HAP-1 (cell line): ENCODE measurements at regions not wholly inside any gene's neighbourhood (a gene's known extent, or its start where the extent isn't known, plus 50 kb on each side); places are given as distances from the start of the nearest gene placed in this dataset.
"Not testable (repeated sequence)": the region's sequence is repeated elsewhere in the genome, so short reads cannot be mapped to it uniquely, and the experiment has no call there.

Source experiments
- DNase-seq, 2 experiments: peaks; one replicate each; pipeline ENCODE4 v3.0.0-alpha.2; 2016 to 2020; ENCODE audit warnings: low spot score in 2 of 2
- H3K27me3 ChIP-seq: fragments of 250-450 bp; sonication (Bioruptor Pico); 2 replicates; pipeline ENCODE4 v1.5.1; 2020; ENCODE audit warnings: low read depth, mild to moderate bottlenecking, moderate library complexity
- H3K36me3 ChIP-seq: fragments of 250-450 bp; sonication (Bioruptor Pico); replicated peaks from 2 replicates; pipeline ENCODE4 v1.5.1; 2020; ENCODE audit warnings: mild to moderate bottlenecking
- H3K4me1 ChIP-seq: fragments of 250-450 bp; sonication (Bioruptor Pico); 2 replicates; pipeline ENCODE4 v1.5.1; 2020; ENCODE audit warnings: mild to moderate bottlenecking
- H3K4me3 ChIP-seq: fragments of 250-450 bp; sonication (Bioruptor Pico); 2 replicates; pipeline ENCODE4 v1.5.1; 2020; ENCODE audit warnings: mild to moderate bottlenecking, moderate library complexity
- H3K9me3 ChIP-seq: fragments of 250-450 bp; sonication (Bioruptor Pico); 2 replicates; pipeline ENCODE4 v1.5.1; 2020; ENCODE audit warnings: mild to moderate bottlenecking, moderate library complexity
- in situ Hi-C: fragments of 300-500 bp; cut with MboI; formaldehyde crosslinking; loops from 3 replicates; pipeline ENCODE4 v1.14.3; 2020; ENCODE audit warnings: low sequenced_read_pairs, inconsistent platforms, mixed read lengths

DNA sequence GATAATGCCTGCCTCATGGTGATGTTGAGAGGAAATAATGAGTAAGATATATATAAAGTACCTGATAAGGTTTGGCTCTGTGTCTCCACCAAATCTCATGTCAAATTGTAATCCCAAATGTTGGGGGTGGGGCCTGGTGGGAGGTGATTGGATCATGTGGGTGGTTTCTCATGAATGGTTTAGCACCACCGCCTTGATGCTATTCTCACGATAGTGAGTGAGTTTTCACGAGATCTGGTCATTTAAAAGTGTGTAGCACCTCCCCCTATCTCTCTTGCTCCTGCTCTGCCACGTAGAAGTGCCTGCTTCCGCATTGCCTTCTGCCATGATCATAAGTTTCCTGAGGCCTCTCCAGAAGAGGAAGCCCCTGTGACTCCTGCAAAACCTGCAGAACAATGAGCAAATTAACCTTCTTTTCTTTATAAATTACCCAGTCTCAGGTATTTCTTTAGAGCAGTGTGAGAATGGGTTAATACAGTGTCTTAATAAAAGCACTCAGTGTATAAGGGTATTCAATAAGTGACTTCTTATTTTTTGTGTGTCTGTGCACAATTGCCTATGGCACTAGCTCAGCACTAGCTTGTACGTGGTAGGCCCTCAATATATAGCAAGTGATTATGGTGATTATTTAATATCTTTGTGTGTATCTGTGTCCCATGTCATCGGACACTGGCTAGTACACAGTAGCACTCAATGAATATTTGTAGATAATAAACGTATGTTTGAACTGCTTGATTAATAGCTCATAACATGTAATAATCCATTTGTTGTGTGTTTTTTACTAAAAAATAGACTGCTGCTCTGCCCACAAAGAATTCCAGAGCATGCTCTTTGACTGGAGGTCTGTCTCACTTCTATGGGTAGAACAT lies 138.1 kb upstream of the LMNTD1 start:
- H3K4me1 ChIP-seq = peaks cover 6% of the 10 kb centered on the region
- in situ Hi-C loops = no loop called here
- DNase-seq = no peak

GRCh38 chr12:25691865-25692114 lies 138.7 kb upstream of the LMNTD1 start:
- Histone ChIP-seq H3K4me1 (peaks cover 6% of the 10 kb centered on the region), H3K36me3 (no peaks in the 10 kb centered on the region), H3K27me3 (no peaks in the 10 kb centered on the region), H3K4me3 (no peak overlapping the region), H3K9me3 (no peaks in the 10 kb centered on the region)
- in situ Hi-C loops = no loop called here
- no peak for DNase-seq

More for the DNA sequence above, 138.1 kb upstream of the LMNTD1 start:
- no peaks in the 10 kb centered on the region for H3K36me3 ChIP-seq
- H3K9me3 ChIP-seq = no peaks in the 10 kb centered on the region
- no peak overlapping the region for H3K4me3 ChIP-seq
- H3K27me3 ChIP-seq = no peaks in the 10 kb centered on the region

DNA sequence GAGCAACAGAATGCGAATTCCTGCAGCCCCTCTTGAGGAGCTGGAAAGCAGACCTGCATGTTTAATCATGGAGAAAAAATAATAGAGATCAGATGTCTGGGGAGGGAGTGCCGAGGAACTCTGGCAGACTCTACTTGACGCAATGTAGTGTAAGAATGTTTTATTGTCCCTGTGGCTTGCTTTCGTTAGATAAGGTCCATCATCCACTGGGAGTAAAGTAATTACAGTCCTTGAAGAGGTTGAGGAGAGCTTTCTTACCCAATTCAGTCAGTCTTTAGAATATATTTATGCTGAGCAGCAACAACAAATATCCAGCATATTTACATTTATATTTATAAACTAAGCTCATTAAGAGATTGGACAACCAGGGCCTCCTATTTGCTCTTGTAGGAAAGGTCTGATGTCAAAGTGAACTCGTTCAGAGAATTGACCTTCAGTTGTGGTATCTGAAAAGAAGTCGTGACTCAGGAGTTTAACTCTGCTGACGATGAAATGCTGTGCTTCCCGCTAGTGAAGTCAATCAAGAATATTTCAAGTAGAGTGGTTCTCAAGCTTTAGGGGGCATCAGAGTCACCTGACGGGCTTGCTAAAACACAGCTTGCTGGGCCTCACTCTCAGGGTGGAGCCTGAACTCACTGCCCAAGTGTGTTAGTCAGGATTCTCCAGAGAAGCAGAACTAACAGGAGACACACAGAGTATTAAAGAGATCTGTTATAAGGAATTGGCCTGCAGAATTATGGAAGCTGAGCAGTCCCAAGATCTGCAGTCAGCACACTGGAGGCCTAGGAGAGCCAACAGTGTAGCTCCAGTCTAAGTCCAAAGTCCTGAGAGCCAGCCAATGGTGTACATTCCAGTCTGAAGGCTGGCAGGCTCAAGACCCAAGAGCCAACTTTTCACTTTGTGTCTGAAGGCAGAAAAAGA lies 139.3 kb upstream of the LMNTD1 start:
- in situ Hi-C loops = no loop called here
- H3K9me3 ChIP-seq = no peaks in the 10 kb centered on the region
- DNase-seq = no peak

GRCh38 chr12:25694072-25694471 lies 141.0 kb upstream of the LMNTD1 start:
- Histone ChIP-seq H3K4me1 (peaks cover 6% of the 10 kb centered on the region), H3K36me3 (no peaks in the 10 kb centered on the region), H3K27me3 (no peaks in the 10 kb centered on the region), H3K4me3 (no peak overlapping the region), H3K9me3 (no peaks in the 10 kb centered on the region)
- no peak for DNase-seq
- in situ Hi-C loops = no loop called here

More for the DNA sequence above, 139.3 kb upstream of the LMNTD1 start:
- Histone ChIP-seq H3K36me3 (no peaks in the 10 kb centered on the region), H3K4me3 (no peak overlapping the region), H3K27me3 (no peaks in the 10 kb centered on the region), H3K4me1 (peaks cover 6% of the 10 kb centered on the region)

DNA sequence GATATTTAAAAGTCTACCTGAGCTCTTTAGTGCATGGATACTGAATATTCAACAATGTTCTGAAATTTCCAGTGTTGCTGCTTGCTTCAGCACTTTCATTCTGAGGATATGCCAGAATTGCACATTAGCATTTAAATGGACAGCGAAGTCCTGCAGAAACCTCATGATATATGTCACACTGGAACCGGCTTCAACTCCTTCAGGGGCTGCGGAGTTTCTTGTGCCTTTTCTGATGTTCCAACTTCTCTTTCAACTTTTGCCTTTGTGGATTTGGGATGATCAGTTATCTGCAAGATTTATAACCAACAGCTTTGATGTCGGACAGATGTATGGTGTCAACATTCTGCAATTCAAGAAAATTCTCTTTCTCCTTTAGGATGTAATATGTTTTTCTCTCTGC lies 142.5 kb upstream of the LMNTD1 start:
- no peak for DNase-seq
- peaks cover 6% of the 10 kb centered on the region for H3K4me1 ChIP-seq
- in situ Hi-C loops = no loop called here
- no peak overlapping the region for H3K4me3 ChIP-seq
- H3K36me3 ChIP-seq = no peaks in the 10 kb centered on the region
- no peaks in the 10 kb centered on the region for H3K9me3 ChIP-seq
- H3K27me3 ChIP-seq = no peaks in the 10 kb centered on the region

DNA sequence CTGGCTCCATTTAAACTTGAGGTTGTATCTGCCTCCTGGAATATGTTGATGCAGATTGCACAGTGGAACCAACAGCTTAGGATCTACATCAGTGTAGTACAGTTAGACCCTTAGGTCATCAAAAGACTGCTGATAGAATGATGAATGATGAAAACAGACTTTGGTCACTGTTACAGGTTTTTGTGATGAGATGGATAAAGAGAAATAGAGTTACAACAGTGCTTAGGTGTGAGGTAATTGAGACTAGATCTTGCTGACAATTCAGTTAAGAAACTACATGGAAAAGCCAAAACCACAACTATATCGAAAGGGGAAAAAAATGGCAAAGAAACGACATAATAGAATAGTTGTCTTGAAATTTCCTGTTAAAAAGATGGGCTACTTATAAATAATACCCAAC lies 145.7 kb upstream of the LMNTD1 start:
- Histone ChIP-seq H3K27me3 (no peaks in the 10 kb centered on the region), H3K9me3 (no peaks in the 10 kb centered on the region), H3K4me1 (peaks cover 6% of the 10 kb centered on the region), H3K36me3 (no peaks in the 10 kb centered on the region), H3K4me3 (no peak overlapping the region)
- DNase-seq = no peak
- in situ Hi-C loops = no loop called here

DNA sequence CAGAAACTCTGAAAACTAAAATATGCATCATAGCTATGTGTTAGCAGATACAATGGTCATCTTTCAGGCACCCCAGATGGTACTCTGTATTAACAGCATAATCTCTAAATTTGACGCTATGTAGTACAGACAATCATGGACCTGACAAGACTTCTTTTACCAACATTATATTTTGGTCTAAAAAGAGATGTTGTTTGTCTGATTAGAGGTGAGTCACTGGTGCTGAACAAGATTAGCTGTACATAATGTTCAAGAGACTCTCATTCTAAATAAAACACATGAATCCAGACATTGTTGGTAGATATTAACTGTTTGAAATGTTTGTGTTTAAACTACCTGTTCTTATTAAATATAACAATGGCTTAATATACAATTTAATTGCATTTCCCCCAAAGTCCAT lies 146.4 kb upstream of the LMNTD1 start:
- H3K9me3 ChIP-seq = no peaks in the 10 kb centered on the region
- no peak overlapping the region for H3K4me3 ChIP-seq
- no peak for DNase-seq
- H3K36me3 ChIP-seq = no peaks in the 10 kb centered on the region
- peaks cover 6% of the 10 kb centered on the region for H3K4me1 ChIP-seq
- no peaks in the 10 kb centered on the region for H3K27me3 ChIP-seq
- in situ Hi-C loops = no loop called here

DNA sequence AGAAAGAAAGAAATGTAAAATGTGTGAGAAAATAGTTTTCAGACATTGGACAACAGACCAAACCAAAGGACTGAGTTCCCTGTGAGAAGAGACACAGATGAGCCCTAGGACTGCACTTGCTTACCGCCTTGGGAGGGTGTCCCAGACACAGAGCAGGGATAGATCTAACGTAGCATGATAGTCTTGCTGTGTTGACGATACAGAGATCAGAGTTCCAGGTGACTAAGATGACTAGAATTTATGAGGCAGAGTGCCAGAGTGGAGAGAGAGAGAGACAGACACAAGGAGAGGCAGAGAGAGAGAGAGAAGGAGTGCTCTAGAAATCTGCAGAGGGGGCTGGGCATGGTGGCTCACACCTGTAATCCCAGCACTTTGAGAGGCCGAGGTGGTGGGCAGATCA lies 148.2 kb upstream of the LMNTD1 start:
- H3K4me1 ChIP-seq = no peaks in the 10 kb centered on the region
- in situ Hi-C loops = no loop called here
- H3K9me3 ChIP-seq = no peaks in the 10 kb centered on the region; the same call in 1 of the 2 replicates
- no peak for DNase-seq
- no peaks in the 10 kb centered on the region for H3K36me3 ChIP-seq
- H3K4me3 ChIP-seq = no peak overlapping the region
- H3K27me3 ChIP-seq = no peaks in the 10 kb centered on the region

- no peak for DNase-seq
- Histone ChIP-seq H3K36me3 (no peaks in the 10 kb centered on the region), H3K9me3 (peaks cover 3% of the 10 kb centered on the region; the same call in 1 of the 2 replicates), H3K27me3 (no peaks in the 10 kb centered on the region), H3K4me3 (no peak overlapping the region), H3K4me1 (no peaks in the 10 kb centered on the region)
- in situ Hi-C loops = no loop called here
Measured at GRCh38 chr12:25702553-25702952, 149.5 kb upstream of the LMNTD1 start.

DNA sequence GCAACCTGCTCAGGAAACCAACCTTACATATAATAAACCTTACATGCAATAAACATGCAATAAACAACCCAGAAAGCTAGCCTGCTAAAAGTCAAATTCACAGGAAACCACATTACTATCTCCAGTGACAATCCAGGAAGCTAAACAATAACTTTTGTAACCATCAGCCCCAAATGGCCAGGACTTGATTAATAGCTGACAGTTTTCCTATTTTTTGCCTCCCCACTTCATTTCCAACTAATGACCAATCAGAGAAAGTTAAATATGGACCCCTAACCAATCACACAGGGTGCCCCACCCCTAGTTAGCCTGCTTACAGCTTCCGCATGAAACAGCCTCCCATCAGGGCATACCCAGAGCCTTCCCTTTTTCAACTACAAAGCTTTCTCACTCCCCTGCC lies 152.2 kb upstream of the LMNTD1 start:
- no peaks in the 10 kb centered on the region for H3K36me3 ChIP-seq
- H3K9me3 ChIP-seq = peaks cover 3% of the 10 kb centered on the region; the same call in 1 of the 2 replicates
- H3K27me3 ChIP-seq = no peaks in the 10 kb centered on the region
- H3K4me1 ChIP-seq = no peaks in the 10 kb centered on the region
- in situ Hi-C loops = no loop called here
- no peak overlapping the region for H3K4me3 ChIP-seq
- DNase-seq = no peak

DNA sequence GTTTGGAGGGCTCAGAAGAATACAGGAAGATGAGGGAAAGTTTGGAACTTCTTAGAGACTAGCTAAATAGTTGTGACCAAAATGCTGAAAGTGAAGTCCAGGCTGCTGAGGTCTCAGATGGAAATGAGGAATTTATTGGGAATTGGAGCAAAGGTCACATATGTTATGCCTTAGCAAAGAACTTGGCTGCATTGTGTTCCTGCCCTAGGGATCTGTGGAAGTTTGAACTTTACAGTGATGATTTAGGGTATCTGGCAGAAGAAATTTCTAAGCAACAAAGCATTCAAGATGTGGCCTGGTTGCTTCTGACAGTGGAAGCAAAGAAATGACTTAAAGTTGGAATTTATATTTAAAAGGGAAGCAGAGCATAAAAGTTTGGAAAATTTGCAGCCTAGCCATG lies 153.6 kb upstream of the LMNTD1 start:
- H3K4me3 ChIP-seq, DNase-seq, H3K27me3 ChIP-seq, H3K36me3 ChIP-seq, H3K4me1 ChIP-seq, in situ Hi-C loops, H3K9me3 ChIP-seq: not testable (repeated sequence)

GRCh38 chr12:25707056-25707455 lies 154.0 kb upstream of the LMNTD1 start:
- no peak for DNase-seq
- no peaks in the 10 kb centered on the region for H3K27me3 ChIP-seq
- H3K4me3 ChIP-seq = no peak overlapping the region
- H3K36me3 ChIP-seq = no peaks in the 10 kb centered on the region
- in situ Hi-C loops = no loop called here
- no peaks in the 10 kb centered on the region for H3K4me1 ChIP-seq
- H3K9me3 ChIP-seq = peaks cover 3% of the 10 kb centered on the region; the same call in 1 of the 2 replicates

GRCh38 chr12:25708661-25709060 lies 155.6 kb upstream of the LMNTD1 start:
- Histone ChIP-seq H3K9me3 (peaks cover 3% of the 10 kb centered on the region; the same call in 1 of the 2 replicates), H3K4me1 (no peaks in the 10 kb centered on the region), H3K4me3 (no peak overlapping the region), H3K27me3 (no peaks in the 10 kb centered on the region), H3K36me3 (no peaks in the 10 kb centered on the region)
- in situ Hi-C loops = no loop called here
- no peak for DNase-seq

DNA sequence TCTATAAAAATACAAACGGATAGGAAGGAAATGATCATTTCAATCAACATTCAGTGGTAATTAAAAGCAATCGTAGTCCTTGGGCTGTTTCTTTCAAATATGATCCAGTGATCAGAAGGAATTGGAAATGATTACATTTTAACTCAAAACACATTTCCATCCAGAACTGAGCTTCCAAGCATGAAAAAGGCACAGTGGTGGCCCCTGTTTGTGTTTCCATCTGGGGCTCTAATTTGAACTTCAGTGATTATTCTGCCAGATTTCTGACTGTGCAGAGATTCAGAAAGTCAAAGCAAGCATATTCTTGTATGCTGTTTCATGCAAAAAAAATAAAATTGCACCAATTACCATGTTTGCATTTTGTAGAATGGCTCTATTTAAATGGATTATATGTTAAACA lies 157.0 kb upstream of the LMNTD1 start:
- Histone ChIP-seq H3K4me3 (no peak overlapping the region), H3K4me1 (no peaks in the 10 kb centered on the region), H3K36me3 (no peaks in the 10 kb centered on the region), H3K9me3 (peaks cover 3% of the 10 kb centered on the region; the same call in 1 of the 2 replicates), H3K27me3 (no peaks in the 10 kb centered on the region)
- DNase-seq = no peak
- in situ Hi-C loops = no loop called here
